22Rv1 (cell line): ENCODE measurements at regions not wholly inside any gene's neighbourhood (a gene's known extent, or its start where the extent isn't known, plus 50 kb on each side); places are given as distances from the start of the nearest gene placed in this dataset.

Experiments
- ZFX ChIP-seq: fragments of 450-650 bp; IDR thresholded peaks from 2 replicates; pipeline ENCODE4 v1.6.1; 2017; ENCODE audit warnings: antibody characterized with exemption, borderline replicate concordance
- TF ChIP-seq, protein P1 (sequence below): fragments of 450-650 bp; IDR thresholded peaks from 2 replicates; pipeline ENCODE4 v1.5.1; 2017; ENCODE audit warnings: mild to moderate bottlenecking

DNA sequence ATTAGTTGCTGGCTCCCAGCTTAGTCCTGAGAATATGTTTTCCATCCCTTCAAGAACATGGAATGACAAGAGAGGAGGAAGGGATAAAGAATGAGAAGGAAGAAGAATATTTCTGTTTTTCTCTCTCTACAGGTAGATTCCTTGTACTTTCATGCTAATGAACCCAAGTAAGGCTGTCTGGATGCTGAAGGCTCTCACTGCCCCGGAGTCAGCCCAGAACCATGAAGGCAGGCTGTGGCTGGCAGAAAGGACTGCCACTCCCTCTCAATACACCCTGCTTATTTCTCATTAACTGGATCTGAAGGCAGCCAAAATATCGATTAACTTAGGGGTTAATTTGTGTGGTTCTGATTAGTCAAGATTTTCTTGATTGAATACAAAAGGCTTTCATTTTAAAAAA is 93.1 kb upstream of the NPAS2 start:
- TF ChIP-seq, protein P1, sequence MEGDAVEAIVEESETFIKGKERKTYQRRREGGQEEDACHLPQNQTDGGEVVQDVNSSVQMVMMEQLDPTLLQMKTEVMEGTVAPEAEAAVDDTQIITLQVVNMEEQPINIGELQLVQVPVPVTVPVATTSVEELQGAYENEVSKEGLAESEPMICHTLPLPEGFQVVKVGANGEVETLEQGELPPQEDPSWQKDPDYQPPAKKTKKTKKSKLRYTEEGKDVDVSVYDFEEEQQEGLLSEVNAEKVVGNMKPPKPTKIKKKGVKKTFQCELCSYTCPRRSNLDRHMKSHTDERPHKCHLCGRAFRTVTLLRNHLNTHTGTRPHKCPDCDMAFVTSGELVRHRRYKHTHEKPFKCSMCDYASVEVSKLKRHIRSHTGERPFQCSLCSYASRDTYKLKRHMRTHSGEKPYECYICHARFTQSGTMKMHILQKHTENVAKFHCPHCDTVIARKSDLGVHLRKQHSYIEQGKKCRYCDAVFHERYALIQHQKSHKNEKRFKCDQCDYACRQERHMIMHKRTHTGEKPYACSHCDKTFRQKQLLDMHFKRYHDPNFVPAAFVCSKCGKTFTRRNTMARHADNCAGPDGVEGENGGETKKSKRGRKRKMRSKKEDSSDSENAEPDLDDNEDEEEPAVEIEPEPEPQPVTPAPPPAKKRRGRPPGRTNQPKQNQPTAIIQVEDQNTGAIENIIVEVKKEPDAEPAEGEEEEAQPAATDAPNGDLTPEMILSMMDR: no peak
- TF ChIP-seq ZFX: no peak
